ENCODE measurements at regions not wholly inside any gene's neighbourhood (a gene's known extent, or its start where the extent isn't known, plus 50 kb on each side); places are given as distances from the start of the nearest gene placed in this dataset.

DNA sequence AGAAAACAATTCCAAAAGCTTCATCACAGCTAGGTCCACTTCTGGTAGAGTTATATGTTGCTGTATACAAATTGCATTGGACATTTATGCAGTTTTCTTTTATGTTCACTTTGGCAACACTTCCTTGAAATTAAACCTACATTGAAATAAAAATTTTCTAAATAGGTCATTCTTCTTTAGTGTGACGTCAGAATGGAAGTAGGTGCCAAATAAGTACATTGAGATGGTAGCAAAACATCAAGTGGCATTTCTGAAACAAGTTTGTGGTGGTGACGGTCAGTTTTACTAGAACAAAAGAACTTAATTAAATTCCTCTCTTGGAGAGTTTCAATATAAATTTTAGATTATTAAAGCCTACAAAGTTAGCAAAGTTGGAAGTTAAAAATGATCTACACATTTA lies 895.1 kb downstream of the CDH9 start:
- TF ChIP-seq, protein P1, sequence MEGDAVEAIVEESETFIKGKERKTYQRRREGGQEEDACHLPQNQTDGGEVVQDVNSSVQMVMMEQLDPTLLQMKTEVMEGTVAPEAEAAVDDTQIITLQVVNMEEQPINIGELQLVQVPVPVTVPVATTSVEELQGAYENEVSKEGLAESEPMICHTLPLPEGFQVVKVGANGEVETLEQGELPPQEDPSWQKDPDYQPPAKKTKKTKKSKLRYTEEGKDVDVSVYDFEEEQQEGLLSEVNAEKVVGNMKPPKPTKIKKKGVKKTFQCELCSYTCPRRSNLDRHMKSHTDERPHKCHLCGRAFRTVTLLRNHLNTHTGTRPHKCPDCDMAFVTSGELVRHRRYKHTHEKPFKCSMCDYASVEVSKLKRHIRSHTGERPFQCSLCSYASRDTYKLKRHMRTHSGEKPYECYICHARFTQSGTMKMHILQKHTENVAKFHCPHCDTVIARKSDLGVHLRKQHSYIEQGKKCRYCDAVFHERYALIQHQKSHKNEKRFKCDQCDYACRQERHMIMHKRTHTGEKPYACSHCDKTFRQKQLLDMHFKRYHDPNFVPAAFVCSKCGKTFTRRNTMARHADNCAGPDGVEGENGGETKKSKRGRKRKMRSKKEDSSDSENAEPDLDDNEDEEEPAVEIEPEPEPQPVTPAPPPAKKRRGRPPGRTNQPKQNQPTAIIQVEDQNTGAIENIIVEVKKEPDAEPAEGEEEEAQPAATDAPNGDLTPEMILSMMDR (IDR thresholded peaks at IDR 0.05; ENCODE audit: low read depth, low read length, missing control alignments), result no peak
- in situ Hi-C loops (cut with HindIII; ENCODE audit: low pct_ligation_motif_present, low sequenced_read_pairs), result no loop called here
- H3K27me3 ChIP-seq (replicated peaks), result no peaks in the 10 kb centered on the region
- DNase-seq, result no peak
- H3K27ac ChIP-seq, result no peak overlapping the region
- no peaks in the 10 kb centered on the region for H3K36me3 ChIP-seq (replicated peaks)
- H3K4me3 ChIP-seq (ENCODE audit: low read depth, low read length), result no peak overlapping the region

DNA sequence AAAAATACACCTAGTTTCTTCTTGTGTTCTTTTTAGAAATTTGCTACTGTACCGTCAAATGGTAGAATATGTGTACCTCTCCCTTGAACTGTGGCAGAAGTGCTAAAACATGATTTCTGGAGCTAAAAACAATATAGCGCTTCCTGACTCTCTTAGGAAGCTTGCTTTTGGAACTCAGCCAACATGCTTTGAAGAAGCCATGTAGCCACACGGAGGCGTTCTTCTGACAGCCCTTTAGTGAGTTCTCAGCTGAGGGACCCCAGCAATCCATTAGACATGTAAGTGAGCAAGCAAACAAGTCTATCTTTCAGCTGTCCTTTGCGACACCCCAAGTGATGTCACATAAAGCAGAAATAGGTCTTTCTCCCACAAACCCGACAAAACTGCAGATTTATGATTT lies 917.0 kb downstream of the CDH9 start:
- in situ Hi-C loops (cut with HindIII; ENCODE audit: low pct_ligation_motif_present, low sequenced_read_pairs), result no loop called here
- H3K4me3 ChIP-seq (ENCODE audit: low read depth, low read length), result no peak overlapping the region
- TF ChIP-seq, protein P1 (IDR thresholded peaks at IDR 0.05; ENCODE audit: low read depth, low read length, missing control alignments), result no peak
- no peak for DNase-seq
- no peaks in the 10 kb centered on the region for H3K27me3 ChIP-seq (replicated peaks)
- no peak overlapping the region for H3K27ac ChIP-seq
- no peaks in the 10 kb centered on the region for H3K36me3 ChIP-seq (replicated peaks)

- TF ChIP-seq, protein P1 (IDR thresholded peaks at IDR 0.05; ENCODE audit: low read depth, low read length, missing control alignments), result no peak
- no peak for DNase-seq
Measured at GRCh38 chr5:26104175-26104574, 934.2 kb downstream of the CDH9 start.

DNA sequence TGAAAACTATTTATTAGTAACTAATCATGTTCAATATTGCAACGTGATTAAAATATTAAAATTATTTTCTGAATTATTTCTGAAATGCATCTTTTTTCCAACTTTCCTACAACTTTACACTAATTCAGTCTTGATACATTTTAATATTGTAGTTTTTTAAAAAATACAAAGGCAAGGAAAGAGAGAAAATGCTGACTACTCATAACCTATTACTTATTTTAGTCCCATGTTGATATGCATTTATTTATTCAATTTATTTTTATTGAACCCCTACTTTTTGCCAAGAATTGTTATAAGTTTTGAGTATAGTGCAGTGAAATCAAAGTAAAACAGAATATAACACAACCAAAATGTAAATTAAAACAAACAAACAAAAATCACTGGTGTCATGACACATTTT lies 978.2 kb downstream of the CDH9 start:
- TF ChIP-seq, protein P1 (IDR thresholded peaks at IDR 0.05; ENCODE audit: low read depth, low read length, missing control alignments), result no peak
- no peak overlapping the region for H3K4me3 ChIP-seq (ENCODE audit: low read depth, low read length)
- H3K27ac ChIP-seq, result no peak overlapping the region
- H3K27me3 ChIP-seq (replicated peaks), result no peaks in the 10 kb centered on the region
- no peaks in the 10 kb centered on the region for H3K36me3 ChIP-seq (replicated peaks)
- DNase-seq, result no peak
- in situ Hi-C loops (cut with HindIII; ENCODE audit: low pct_ligation_motif_present, low sequenced_read_pairs), result no loop called here

More at GRCh38 chr5:26104175-26104574, 934.2 kb downstream of the CDH9 start:
- no peaks in the 10 kb centered on the region for H3K36me3 ChIP-seq (replicated peaks)
- no peak overlapping the region for H3K27ac ChIP-seq
- H3K4me3 ChIP-seq (ENCODE audit: low read depth, low read length), result no peak overlapping the region
- H3K27me3 ChIP-seq (replicated peaks), result no peaks in the 10 kb centered on the region
- in situ Hi-C loops (cut with HindIII; ENCODE audit: low pct_ligation_motif_present, low sequenced_read_pairs), result no loop called here

DNA sequence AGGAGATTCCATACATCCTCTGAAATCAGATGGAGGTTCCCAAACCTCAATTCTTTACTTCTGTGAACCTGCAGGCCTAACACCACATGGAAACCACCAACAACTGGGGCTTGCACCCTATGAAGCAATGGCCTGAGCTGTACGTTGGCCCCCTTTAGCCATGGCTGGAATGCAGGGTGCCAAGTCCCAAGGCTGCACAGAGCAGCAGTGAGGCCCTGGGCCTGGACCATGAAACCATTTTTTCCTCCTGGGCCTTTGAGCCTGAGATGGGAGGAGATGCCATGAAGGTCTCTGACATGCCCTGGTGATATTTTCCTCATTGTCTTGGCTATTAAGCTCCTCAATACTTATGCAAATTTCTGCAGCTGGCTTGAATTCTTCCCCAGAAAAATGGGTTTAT lies 983.8 kb downstream of the CDH9 start:
- in situ Hi-C loops (cut with HindIII; ENCODE audit: low pct_ligation_motif_present, low sequenced_read_pairs), result no loop called here
- no peak for DNase-seq
- TF ChIP-seq, protein P1 (IDR thresholded peaks at IDR 0.05; ENCODE audit: low read depth, low read length, missing control alignments), result no peak
- no peak overlapping the region for H3K4me3 ChIP-seq (ENCODE audit: low read depth, low read length)
- H3K27me3 ChIP-seq (replicated peaks), result no peaks in the 10 kb centered on the region
- no peaks in the 10 kb centered on the region for H3K36me3 ChIP-seq (replicated peaks)
- no peak overlapping the region for H3K27ac ChIP-seq

- Histone ChIP-seq H3K27me3 (replicated peaks) (no peaks in the 10 kb centered on the region), H3K36me3 (replicated peaks) (no peaks in the 10 kb centered on the region), H3K4me3 (ENCODE audit: low read depth, low read length) (no peak overlapping the region), H3K27ac (no peak overlapping the region)
- in situ Hi-C loops (cut with HindIII; ENCODE audit: low pct_ligation_motif_present, low sequenced_read_pairs), result no loop called here
- DNase-seq, result no peak
- TF ChIP-seq, protein P1 (IDR thresholded peaks at IDR 0.05; ENCODE audit: low read depth, low read length, missing control alignments), result no peak
Measured at GRCh38 chr5:26034813-26035212, 1003.6 kb downstream of the CDH9 start.

Measured in brain microvascular endothelial cell (primary cell).